HCT116 (cell line): ENCODE measurements at regions not wholly inside any gene's neighbourhood (a gene's known extent, or its start where the extent isn't known, plus 50 kb on each side); places are given as distances from the start of the nearest gene placed in this dataset.

Source experiments
- ATAC-seq: fragments of 200-7000 bp; cut with Tn5 transposase; 2 replicates; pipeline ENCODE4 v1.9.1; 2020; ENCODE audit warnings: mild to moderate bottlenecking, moderate library complexity
- BruUV-seq: library from RNA; stranded (reverse); fragments of 400-500 nt; replicated peaks from 2 replicates; lab custom pipeline; 2021; lab: Mats Ljungman, UMichigan
- CTCF ChIA-PET: fragments of 300-600 bp; sonication (Branson Sonifier 250); formaldehyde crosslinking; loops from one replicate; lab custom pipeline; 2021; ENCODE audit warnings: antibody characterized with exemption; lab: Charles Lee
- POLR2A ChIA-PET: fragments of 300-600, 350-600 bp; sonication (Branson Sonifier 250); formaldehyde crosslinking; loops from one replicate; lab custom pipeline; 2021; ENCODE audit warnings: antibody characterized with exemption; lab: Charles Lee
- RAD21 ChIA-PET, 2 experiments: fragments of 300-600 bp; sonication (Branson Sonifier 250); formaldehyde crosslinking; loops; one replicate each; lab custom pipeline; 2023; ENCODE audit warnings: low total read pairs in 2 of 2; ENCODE audit not compliant: uncharacterized antibody in 2 of 2, unreplicated experiment in 2 of 2, low non-redundant PET in 1 of 2; lab: Charles Lee
- DNase-seq: peaks from one replicate; pipeline ENCODE4 v3.0.0-alpha.2; 2010; ENCODE audit warnings: low read depth, low spot score
- H2AFZ ChIP-seq: fragments of 200-600 bp; shearing (Covaris generic), sonication (generic); 2 replicates; pipeline ENCODE4 v1.6.1; 2017; ENCODE audit warnings: low read depth, mixed run types, mixed read lengths, antibody characterized with exemption, low read length; ENCODE audit not compliant: poor library complexity, severe bottlenecking
- H3K27ac ChIP-seq: 2 replicates; pipeline ENCODE4 v1.5.1; 2012; ENCODE audit warnings: low read depth, low read length
- H3K27me3 ChIP-seq: fragments of 200-600 bp; sonication (generic); 2 replicates; pipeline ENCODE4 v1.6.1; 2016; ENCODE audit warnings: mixed run types, low read length, mixed read lengths; ENCODE audit not compliant: insufficient read depth
- H3K36me3 ChIP-seq, 2 experiments: fragments of 200-500 bp in 1 of 2; fragments of 200-600 bp in 1 of 2; sonication (Bioruptor generic) in 1 of 2; sonication (generic) in 1 of 2; 2 replicates each; pipeline versions ENCODE4 v1.5.1 to v1.6.1; 2014 to 2016; ENCODE audit warnings: low read length in 2 of 2, inconsistent platforms in 1 of 2, mixed read lengths in 1 of 2, mixed run types in 1 of 2; ENCODE audit not compliant: insufficient read depth in 2 of 2, control insufficient read depth in 1 of 2
- H3K4me1 ChIP-seq, 2 experiments: fragments of 200-600 bp in 1 of 2; sonication (generic) in 1 of 2; 2 replicates each; pipeline versions ENCODE4 v1.5.1 to v1.6.1; 2012 to 2017; ENCODE audit warnings: low read length in 2 of 2, inconsistent platforms in 1 of 2, mild to moderate bottlenecking in 1 of 2, mixed read lengths in 1 of 2, mixed run types in 1 of 2, moderate library complexity in 1 of 2; ENCODE audit not compliant: insufficient read depth in 2 of 2, control insufficient read depth in 1 of 2
- H3K4me2 ChIP-seq: fragments of 200-600 bp; sonication (generic); 2 replicates; pipeline ENCODE4 v1.6.1; 2017; ENCODE audit warnings: mixed run types, low read length, mixed read lengths
- H3K4me3 ChIP-seq, 2 experiments: fragments of 200-600 bp in 1 of 2; sonication (generic) in 1 of 2; replicated peaks in 1 of 2; 2 replicates each; pipeline ENCODE4 v1.5.1; 2011 to 2016; ENCODE audit warnings: low read length in 2 of 2, control low read depth in 1 of 2, low read depth in 1 of 2, mild to moderate bottlenecking in 1 of 2, mixed read lengths in 1 of 2, mixed run types in 1 of 2
- H3K79me2 ChIP-seq: fragments of 200-600 bp; sonication (generic); 2 replicates; pipeline ENCODE4 v1.6.1; 2017; ENCODE audit warnings: mild to moderate bottlenecking, mixed run types, low read length, moderate library complexity, mixed read lengths; ENCODE audit not compliant: insufficient read depth
- H3K9ac ChIP-seq: fragments of 200-600 bp; sonication (generic); 2 replicates; pipeline ENCODE4 v1.6.1; 2016; ENCODE audit warnings: low read length, mixed read lengths
- H3K9me2 ChIP-seq: fragments of 200-600 bp; sonication (generic), shearing (Covaris generic); 2 replicates; pipeline ENCODE4 v1.6.1; 2017; ENCODE audit warnings: mixed run types, mild to moderate bottlenecking, moderate library complexity; ENCODE audit not compliant: insufficient read depth
- H3K9me3 ChIP-seq, 2 experiments: fragments of 200-500 bp in 1 of 2; fragments of 200-600 bp in 1 of 2; sonication (Bioruptor generic) in 1 of 2; sonication (generic) in 1 of 2; 2 replicates each; pipeline ENCODE4 v1.6.1; 2014 to 2017; ENCODE audit warnings: low read length in 2 of 2, mixed read lengths in 2 of 2, inconsistent platforms in 1 of 2, low read depth in 1 of 2, mild to moderate bottlenecking in 1 of 2, mixed run types in 1 of 2, moderate library complexity in 1 of 2; ENCODE audit not compliant: control insufficient read depth in 1 of 2, insufficient read depth in 1 of 2
- H4K20me1 ChIP-seq: fragments of 200-600 bp; sonication (generic), shearing (Covaris generic); 2 replicates; pipeline ENCODE4 v1.6.1; 2017; ENCODE audit warnings: mixed run types, mild to moderate bottlenecking, moderate library complexity; ENCODE audit not compliant: insufficient read depth
- JUND ChIP-seq: IDR thresholded peaks from 2 replicates; pipeline ENCODE4 v1.6.1; 2012
- SIN3A ChIP-seq: IDR thresholded peaks from 2 replicates; pipeline ENCODE4 v1.6.1; 2012; ENCODE audit warnings: low read depth
- intact Hi-C: fragments of 100-400 bp; cut with micrococcal nuclease; formaldehyde crosslinking; loops from 2 replicates; pipeline ENCODE4 v1.10.0; 2022
- TF ChIP-seq, protein P1 (sequence below): IDR thresholded peaks from 2 replicates; pipeline ENCODE4 v1.6.1; 2012; ENCODE audit warnings: low read depth
- TF ChIP-seq, protein P2 (sequence below), 3 experiments: fragments of 200-600 bp in 1 of 3; sonication (generic) in 1 of 3; IDR thresholded peaks in 2 of 3; conservative IDR thresholded peaks in 1 of 3; 2 replicates each; pipeline ENCODE4 v1.5.1; 2012 to 2017; ENCODE audit warnings: low read depth in 2 of 3, low read length in 2 of 3, antibody characterized with exemption in 1 of 3, borderline replicate concordance in 1 of 3, control low read depth in 1 of 3, mild to moderate bottlenecking in 1 of 3, mixed read lengths in 1 of 3, mixed run types in 1 of 3, moderate library complexity in 1 of 3; ENCODE audit not compliant: insufficient read depth in 1 of 3

DNA sequence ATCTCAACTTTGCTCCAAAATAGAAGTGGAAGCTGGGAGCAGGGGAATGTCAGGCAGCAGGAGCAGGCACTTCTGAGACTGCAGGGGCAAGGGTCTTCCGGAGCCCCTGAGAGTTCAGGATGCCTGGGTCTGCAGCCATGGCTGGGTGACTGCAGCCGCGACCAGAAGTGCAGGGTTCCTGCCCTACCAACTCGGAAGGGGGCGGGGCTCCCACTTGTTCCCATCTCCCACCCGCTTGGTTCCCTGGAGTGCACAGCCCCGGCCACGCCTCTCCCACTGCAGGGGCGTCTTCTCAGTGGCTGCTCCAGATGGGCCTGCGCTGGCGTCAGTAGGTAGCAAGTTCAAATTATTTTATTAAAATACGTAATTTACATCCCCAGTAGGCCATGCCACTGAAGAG, 1631.7 kb downstream of the OLFM4 start:
- peaks cover 5 to 7% of the 10 kb centered on the region in 2 experiments; a peak in 2 of 4 replicates for H3K9me3 ChIP-seq
- intact Hi-C loops, result no loop called here
- RAD21 ChIA-PET, result no interaction called here

More for the DNA sequence above, 1631.7 kb downstream of the OLFM4 start:
- no peak overlapping the region for H3K9ac ChIP-seq
- H3K4me3 ChIP-seq, result no peak overlapping the region
- H2AFZ ChIP-seq, result no peak overlapping the region
- H3K4me1 ChIP-seq, result no peaks in the 10 kb centered on the region
- ATAC-seq (no peak), DNase-seq (no peak)
- H3K79me2 ChIP-seq, result no peaks in the 10 kb centered on the region
- no peaks in the 10 kb centered on the region for H4K20me1 ChIP-seq
- H3K9me2 ChIP-seq, result no peaks in the 10 kb centered on the region
- ChIA-PET POLR2A (no interaction called here), CTCF (no interaction called here)
- TF ChIP-seq, protein P1, sequence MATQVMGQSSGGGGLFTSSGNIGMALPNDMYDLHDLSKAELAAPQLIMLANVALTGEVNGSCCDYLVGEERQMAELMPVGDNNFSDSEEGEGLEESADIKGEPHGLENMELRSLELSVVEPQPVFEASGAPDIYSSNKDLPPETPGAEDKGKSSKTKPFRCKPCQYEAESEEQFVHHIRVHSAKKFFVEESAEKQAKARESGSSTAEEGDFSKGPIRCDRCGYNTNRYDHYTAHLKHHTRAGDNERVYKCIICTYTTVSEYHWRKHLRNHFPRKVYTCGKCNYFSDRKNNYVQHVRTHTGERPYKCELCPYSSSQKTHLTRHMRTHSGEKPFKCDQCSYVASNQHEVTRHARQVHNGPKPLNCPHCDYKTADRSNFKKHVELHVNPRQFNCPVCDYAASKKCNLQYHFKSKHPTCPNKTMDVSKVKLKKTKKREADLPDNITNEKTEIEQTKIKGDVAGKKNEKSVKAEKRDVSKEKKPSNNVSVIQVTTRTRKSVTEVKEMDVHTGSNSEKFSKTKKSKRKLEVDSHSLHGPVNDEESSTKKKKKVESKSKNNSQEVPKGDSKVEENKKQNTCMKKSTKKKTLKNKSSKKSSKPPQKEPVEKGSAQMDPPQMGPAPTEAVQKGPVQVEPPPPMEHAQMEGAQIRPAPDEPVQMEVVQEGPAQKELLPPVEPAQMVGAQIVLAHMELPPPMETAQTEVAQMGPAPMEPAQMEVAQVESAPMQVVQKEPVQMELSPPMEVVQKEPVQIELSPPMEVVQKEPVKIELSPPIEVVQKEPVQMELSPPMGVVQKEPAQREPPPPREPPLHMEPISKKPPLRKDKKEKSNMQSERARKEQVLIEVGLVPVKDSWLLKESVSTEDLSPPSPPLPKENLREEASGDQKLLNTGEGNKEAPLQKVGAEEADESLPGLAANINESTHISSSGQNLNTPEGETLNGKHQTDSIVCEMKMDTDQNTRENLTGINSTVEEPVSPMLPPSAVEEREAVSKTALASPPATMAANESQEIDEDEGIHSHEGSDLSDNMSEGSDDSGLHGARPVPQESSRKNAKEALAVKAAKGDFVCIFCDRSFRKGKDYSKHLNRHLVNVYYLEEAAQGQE, result no peak
- TF ChIP-seq, protein P2, sequence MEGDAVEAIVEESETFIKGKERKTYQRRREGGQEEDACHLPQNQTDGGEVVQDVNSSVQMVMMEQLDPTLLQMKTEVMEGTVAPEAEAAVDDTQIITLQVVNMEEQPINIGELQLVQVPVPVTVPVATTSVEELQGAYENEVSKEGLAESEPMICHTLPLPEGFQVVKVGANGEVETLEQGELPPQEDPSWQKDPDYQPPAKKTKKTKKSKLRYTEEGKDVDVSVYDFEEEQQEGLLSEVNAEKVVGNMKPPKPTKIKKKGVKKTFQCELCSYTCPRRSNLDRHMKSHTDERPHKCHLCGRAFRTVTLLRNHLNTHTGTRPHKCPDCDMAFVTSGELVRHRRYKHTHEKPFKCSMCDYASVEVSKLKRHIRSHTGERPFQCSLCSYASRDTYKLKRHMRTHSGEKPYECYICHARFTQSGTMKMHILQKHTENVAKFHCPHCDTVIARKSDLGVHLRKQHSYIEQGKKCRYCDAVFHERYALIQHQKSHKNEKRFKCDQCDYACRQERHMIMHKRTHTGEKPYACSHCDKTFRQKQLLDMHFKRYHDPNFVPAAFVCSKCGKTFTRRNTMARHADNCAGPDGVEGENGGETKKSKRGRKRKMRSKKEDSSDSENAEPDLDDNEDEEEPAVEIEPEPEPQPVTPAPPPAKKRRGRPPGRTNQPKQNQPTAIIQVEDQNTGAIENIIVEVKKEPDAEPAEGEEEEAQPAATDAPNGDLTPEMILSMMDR (IDR thresholded peaks at IDR 0.05 in 2 of 3, conservative IDR thresholded peaks at IDR 0.05 in 1 of 3; ENCODE audit: borderline replicate concordance in 1 of 3, insufficient read depth in 1 of 3, low read depth in 2 of 3, low read length in 2 of 3), result no peak
- TF ChIP-seq JUND (no peak), SIN3A (no peak)
- no peaks in the 10 kb centered on the region for H3K27me3 ChIP-seq
- no peaks in the 10 kb centered on the region for H3K36me3 ChIP-seq
- H3K27ac ChIP-seq, result no peak overlapping the region
- H3K4me2 ChIP-seq, result no peak overlapping the region
- no TSS peak for BruUV-seq
